NB4 (cell line): ENCODE measurements at regions not wholly inside any gene's neighbourhood (a gene's known extent, or its start where the extent isn't known, plus 50 kb on each side); places are given as distances from the start of the nearest gene placed in this dataset.

Experiments
- CTCF ChIP-seq: IDR thresholded peaks from one replicate; pipeline ENCODE4 v1.5.1; 2012; ENCODE audit warnings: low read depth, low read length
- MAX ChIP-seq: IDR thresholded peaks from 2 replicates; pipeline ENCODE4 v1.6.1; 2011; ENCODE audit warnings: low read depth, low read length
- MYC ChIP-seq: IDR thresholded peaks from 2 replicates; pipeline ENCODE4 v1.6.1; 2011; ENCODE audit warnings: low read depth, low read length
- POLR2A ChIP-seq: IDR thresholded peaks from 2 replicates; pipeline ENCODE4 v1.6.1; 2011; ENCODE audit warnings: mild to moderate bottlenecking; ENCODE audit not compliant: insufficient read length; ENCODE audit errors: extremely low read depth

- TF ChIP-seq CTCF: no peak
- TF ChIP-seq MAX: no peak
- no peak for TF ChIP-seq POLR2A
- no peak for TF ChIP-seq MYC
These were observed 138.3 kb downstream of the DNAJB6 start for GRCh38 chr7:157475095-157475494.
